Mucosa of descending colon (tissue), 3 donors: ENCODE measurements at regions not wholly inside any gene's neighbourhood (a gene's known extent, or its start where the extent isn't known, plus 50 kb on each side); places are given as distances from the start of the nearest gene placed in this dataset.

Source experiments
- ATAC-seq: fragments of 200-7000 bp; cut with Tn5 transposase; one replicate; pipeline ENCODE4 v1.9.1; 2020; ENCODE audit warnings: mild to moderate bottlenecking, moderate library complexity
- DNase-seq, 3 donors: peaks; one replicate each; pipeline ENCODE4 v3.0.0-alpha.2; 2020
- H3K36me3 ChIP-seq: fragments of 200-600 bp; one replicate; pipeline ENCODE4 v1.8.0; 2021; ENCODE audit warnings: low read depth, mild to moderate bottlenecking
- H3K4me1 ChIP-seq: fragments of 200-600 bp; one replicate; pipeline ENCODE4 v1.8.0; 2021; ENCODE audit warnings: low read depth, mild to moderate bottlenecking
- H3K4me3 ChIP-seq: fragments of 200-600 bp; one replicate; pipeline ENCODE4 v1.8.0; 2021; ENCODE audit warnings: mild to moderate bottlenecking
- H3K9me3 ChIP-seq: fragments of 200-600 bp; one replicate; pipeline ENCODE4 v1.8.0; 2021; ENCODE audit warnings: mild to moderate bottlenecking
- intact Hi-C, 2 donors: fragments of 100-400 bp; cut with DNase I in 1 of 2; cut with micrococcal nuclease in 1 of 2; formaldehyde crosslinking; loops; one replicate each; pipeline versions ENCODE4 v1.11.0 to v1.11.1; 2022; cut with DNase I, micrococcal nuclease
- TF ChIP-seq, protein P1 (sequence below): fragments of 200-600 bp; IDR thresholded peaks from one replicate; pipeline ENCODE4 v1.8.0; 2022; ENCODE audit warnings: antibody characterized with exemption, mild to moderate bottlenecking
- donor health status: DM: no; HTN: no; CAD: no; lungs with moderate emphysema.
- donor health status: DM: no; HTN: no; CAD: no.
- donor health status: DM: no; HTN: yes; CAD: no.

DNA sequence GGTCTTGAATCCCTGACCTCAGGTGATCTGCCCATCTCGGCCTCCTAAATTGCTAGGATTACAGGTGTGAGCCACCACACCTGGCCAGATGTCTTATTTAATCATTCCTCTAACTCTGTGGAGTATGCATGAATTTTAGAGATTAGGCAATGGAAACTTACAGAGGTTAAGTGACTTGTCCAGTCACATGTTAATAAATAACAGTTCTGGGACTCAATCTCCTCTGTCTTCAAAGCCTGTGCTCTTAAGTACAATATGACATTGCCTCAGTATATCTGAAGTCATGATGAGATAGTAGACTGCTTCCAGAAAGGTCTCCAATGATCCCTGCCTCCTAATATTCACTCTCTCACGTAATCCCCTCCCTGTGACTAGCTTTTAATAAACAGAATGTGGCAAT, 72.9 kb upstream of the TDRD3 start:
- H3K9me3 ChIP-seq = no peaks in the 10 kb centered on the region
- no peak for ATAC-seq
- H3K4me1 ChIP-seq = peaks cover 5% of the 10 kb centered on the region
- H3K4me3 ChIP-seq = no peak overlapping the region
- H3K36me3 ChIP-seq = no peaks in the 10 kb centered on the region
- TF ChIP-seq, protein P1, sequence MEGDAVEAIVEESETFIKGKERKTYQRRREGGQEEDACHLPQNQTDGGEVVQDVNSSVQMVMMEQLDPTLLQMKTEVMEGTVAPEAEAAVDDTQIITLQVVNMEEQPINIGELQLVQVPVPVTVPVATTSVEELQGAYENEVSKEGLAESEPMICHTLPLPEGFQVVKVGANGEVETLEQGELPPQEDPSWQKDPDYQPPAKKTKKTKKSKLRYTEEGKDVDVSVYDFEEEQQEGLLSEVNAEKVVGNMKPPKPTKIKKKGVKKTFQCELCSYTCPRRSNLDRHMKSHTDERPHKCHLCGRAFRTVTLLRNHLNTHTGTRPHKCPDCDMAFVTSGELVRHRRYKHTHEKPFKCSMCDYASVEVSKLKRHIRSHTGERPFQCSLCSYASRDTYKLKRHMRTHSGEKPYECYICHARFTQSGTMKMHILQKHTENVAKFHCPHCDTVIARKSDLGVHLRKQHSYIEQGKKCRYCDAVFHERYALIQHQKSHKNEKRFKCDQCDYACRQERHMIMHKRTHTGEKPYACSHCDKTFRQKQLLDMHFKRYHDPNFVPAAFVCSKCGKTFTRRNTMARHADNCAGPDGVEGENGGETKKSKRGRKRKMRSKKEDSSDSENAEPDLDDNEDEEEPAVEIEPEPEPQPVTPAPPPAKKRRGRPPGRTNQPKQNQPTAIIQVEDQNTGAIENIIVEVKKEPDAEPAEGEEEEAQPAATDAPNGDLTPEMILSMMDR = no peak
- intact Hi-C loops = no loop called here
- DNase-seq = no peak

DNA sequence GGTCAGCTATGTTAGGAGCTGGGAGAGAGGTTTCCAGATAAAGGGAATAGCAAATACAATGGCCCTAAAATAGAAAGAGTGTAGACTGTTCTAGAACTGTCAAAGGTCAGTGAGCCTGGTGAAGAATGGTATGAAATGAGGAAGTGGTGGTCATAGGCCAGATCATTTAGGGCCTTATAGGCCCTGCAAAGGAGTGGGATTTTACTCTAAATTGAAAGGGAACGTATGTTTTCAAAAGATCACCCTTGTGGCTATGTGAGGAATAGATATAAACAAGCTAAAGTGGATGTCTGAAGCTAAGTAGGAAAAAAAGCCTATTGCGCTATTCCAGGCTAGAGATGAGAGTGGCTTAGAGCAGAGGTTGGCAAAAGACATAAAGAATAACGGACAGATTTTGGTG, 70.7 kb upstream of the TDRD3 start:
- Histone ChIP-seq H3K9me3 (no peaks in the 10 kb centered on the region), H3K4me1 (peaks cover 5% of the 10 kb centered on the region), H3K36me3 (no peaks in the 10 kb centered on the region), H3K4me3 (no peak overlapping the region)
- DNase-seq = no peak
- TF ChIP-seq, protein P1 = no peak
- ATAC-seq = no peak
- intact Hi-C loops = no loop called here

DNA sequence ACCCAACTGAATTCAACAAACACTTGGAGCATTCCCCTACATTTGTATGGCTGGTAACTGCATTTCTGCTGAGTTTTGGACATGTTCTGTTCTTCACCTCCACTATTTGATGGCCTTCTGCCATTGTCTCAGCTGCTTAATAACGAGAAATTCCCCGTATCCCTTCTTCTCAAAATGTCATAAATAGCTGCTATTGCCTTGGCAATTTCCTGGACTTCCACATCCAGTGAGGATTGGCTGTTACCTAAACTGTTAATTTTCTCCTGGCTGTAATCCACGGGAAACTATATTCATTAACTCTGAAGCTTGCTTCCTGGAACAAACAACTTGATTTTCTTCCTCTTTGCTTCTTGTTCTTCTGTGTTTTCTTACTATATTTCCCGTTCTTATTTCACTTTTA, 69.5 kb upstream of the TDRD3 start:
- intact Hi-C loops = no loop called here
- H3K4me3 ChIP-seq = no peak overlapping the region
- no peaks in the 10 kb centered on the region for H3K9me3 ChIP-seq
- ATAC-seq = peak; percentile 70
- no peaks in the 10 kb centered on the region for H3K36me3 ChIP-seq
- TF ChIP-seq, protein P1 = no peak
- peaks cover 5% of the 10 kb centered on the region for H3K4me1 ChIP-seq
- DNase-seq = peak in 1 of 3 donors; percentile 11

DNA sequence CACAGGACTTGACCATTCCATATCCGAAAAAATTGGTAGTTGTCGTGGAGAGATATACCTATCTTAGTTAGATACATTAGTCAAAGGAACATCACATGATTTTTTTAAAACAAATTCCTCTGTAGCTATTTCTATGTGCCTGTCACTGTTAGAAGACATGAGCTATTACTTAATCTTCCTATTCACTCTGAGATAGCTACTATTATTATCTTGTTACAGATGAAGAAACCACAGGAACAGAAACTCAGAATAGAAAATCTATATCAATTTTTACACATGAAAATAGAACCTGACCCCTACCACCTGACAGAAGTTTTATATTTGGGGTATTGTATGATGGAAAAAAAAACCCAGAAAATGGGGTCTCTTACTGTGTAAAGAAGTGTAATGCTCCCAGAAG, 68.9 kb upstream of the TDRD3 start:
- no peaks in the 10 kb centered on the region for H3K36me3 ChIP-seq
- no peak for DNase-seq
- no peak overlapping the region for H3K4me3 ChIP-seq
- TF ChIP-seq, protein P1 = no peak
- intact Hi-C loops = no loop called here
- ATAC-seq = no peak
- H3K4me1 ChIP-seq = peaks cover 5% of the 10 kb centered on the region
- no peaks in the 10 kb centered on the region for H3K9me3 ChIP-seq

DNA sequence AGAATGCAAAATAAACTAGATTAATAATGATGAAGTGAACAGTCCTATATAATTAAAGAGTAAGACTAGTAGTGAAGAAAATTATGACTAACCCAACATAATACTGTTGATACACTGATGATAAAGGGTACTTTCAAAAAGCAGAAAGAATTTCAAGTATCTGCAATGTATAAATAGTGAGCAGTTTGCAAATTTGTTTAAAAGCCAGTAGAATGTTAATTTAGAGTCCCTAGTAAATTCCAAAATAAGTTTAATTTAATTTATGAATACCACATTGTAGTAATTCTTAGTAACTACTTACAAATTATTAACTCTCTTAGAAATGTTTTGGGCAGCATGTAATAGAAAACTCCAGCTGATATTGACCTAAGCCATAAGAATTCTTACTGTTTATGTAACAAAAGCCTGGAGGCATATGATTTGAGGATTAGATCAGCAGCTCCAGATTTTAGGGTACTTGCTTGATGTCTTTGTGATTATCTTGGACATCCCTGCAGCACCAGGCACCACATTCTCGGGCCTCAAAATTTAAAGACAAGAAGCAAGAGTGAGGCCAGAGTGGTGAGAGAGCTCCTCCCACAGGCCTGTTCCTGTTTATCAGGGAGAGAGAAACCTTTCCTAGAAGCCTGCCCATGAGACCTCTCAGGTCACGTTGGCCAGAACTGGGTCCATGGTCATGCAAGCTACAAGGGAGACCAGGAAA, 67.6 kb upstream of the TDRD3 start:
- Histone ChIP-seq H3K4me3 (no peak overlapping the region), H3K4me1 (peaks cover 5% of the 10 kb centered on the region), H3K9me3 (no peaks in the 10 kb centered on the region), H3K36me3 (no peaks in the 10 kb centered on the region)
- TF ChIP-seq, protein P1 = no peak
- peak in 2 of 3 donors; percentile 44 to 71 for DNase-seq
- intact Hi-C loops = no loop called here
- ATAC-seq = peak; percentile 80
